CD14-positive monocyte (primary cell): ENCODE measurements at regions not wholly inside any gene's neighbourhood (a gene's known extent, or its start where the extent isn't known, plus 50 kb on each side); places are given as distances from the start of the nearest gene placed in this dataset.

Experiments used
- DNase-seq, 3 donors: peaks; one replicate each; pipeline ENCODE4 v3.0.0-alpha.2; 2011 to 2022
- H2AFZ ChIP-seq: 2 replicates; pipeline ENCODE4 v1.6.0; 2012; ENCODE audit warnings: mild to moderate bottlenecking, low read depth, low read length, inconsistent platforms; ENCODE audit not compliant: insufficient read depth, poor library complexity, severe bottlenecking
- H3K27ac ChIP-seq, 2 donors: 1 replicate in 1 of 2; 2 replicates in 1 of 2; pipeline ENCODE4 v1.5.1; 2012 to 2013; ENCODE audit warnings: low read length in 2 of 2, control low read depth in 1 of 2, inconsistent platforms in 1 of 2, low read depth in 1 of 2, mild to moderate bottlenecking in 1 of 2
- H3K27me3 ChIP-seq, 2 donors: one replicate each; pipeline versions ENCODE4 v1.6.0 to v1.6.1; 2011 to 2013; ENCODE audit warnings: low read length in 2 of 2; ENCODE audit not compliant: control insufficient read depth in 2 of 2, insufficient read depth in 2 of 2
- H3K36me3 ChIP-seq, 2 donors: replicated peaks in 1 of 2; 1 replicate in 1 of 2; 2 replicates in 1 of 2; pipeline versions ENCODE4 v1.5.1 to v1.6.1; 2012 to 2013; ENCODE audit warnings: low read length in 2 of 2, control low read depth in 1 of 2, inconsistent platforms in 1 of 2, mild to moderate bottlenecking in 1 of 2; ENCODE audit not compliant: insufficient read depth in 2 of 2, control insufficient read depth in 1 of 2
- H3K4me1 ChIP-seq, 2 donors: 1 replicate in 1 of 2; 2 replicates in 1 of 2; pipeline versions ENCODE4 v1.5.1 to v1.6.1; 2012 to 2013; ENCODE audit warnings: low read length in 2 of 2, control low read depth in 1 of 2, inconsistent platforms in 1 of 2, mild to moderate bottlenecking in 1 of 2, moderate library complexity in 1 of 2; ENCODE audit not compliant: insufficient read depth in 2 of 2, control insufficient read depth in 1 of 2
- H3K4me2 ChIP-seq: replicated peaks from 2 replicates; pipeline ENCODE3; 2012; ENCODE audit warnings: low read length, moderate library complexity, mild to moderate bottlenecking; ENCODE audit not compliant: poor library complexity, severe bottlenecking; ENCODE audit errors: extremely low read depth
- H3K4me3 ChIP-seq, 3 experiments: fragments of 200-600 bp in 1 of 3; sonication (generic) in 1 of 3; replicated peaks in 1 of 3; 1 replicate in 2 of 3; 2 replicates in 1 of 3; pipeline ENCODE4 v1.5.1; 2011 to 2013; ENCODE audit warnings: low read length in 3 of 3, mild to moderate bottlenecking in 3 of 3, control low read depth in 2 of 3, low read depth in 2 of 3, inconsistent platforms in 1 of 3, moderate library complexity in 1 of 3
- H3K79me2 ChIP-seq: 2 replicates; pipeline ENCODE4 v1.6.0; 2012; ENCODE audit warnings: mild to moderate bottlenecking, control low read depth, inconsistent platforms, low read length, moderate library complexity; ENCODE audit not compliant: insufficient read depth
- H3K9ac ChIP-seq: 2 replicates; pipeline ENCODE4 v1.6.0; 2017; ENCODE audit warnings: low read length, mild to moderate bottlenecking; ENCODE audit not compliant: insufficient read depth, poor library complexity, severe bottlenecking
- H3K9me3 ChIP-seq, 2 donors: replicated peaks in 1 of 2; 1 replicate in 1 of 2; 2 replicates in 1 of 2; pipeline versions ENCODE4 v1.5.1 to v1.6.1; 2012 to 2013; ENCODE audit warnings: low read length in 2 of 2, control low read depth in 1 of 2; ENCODE audit not compliant: control insufficient read depth in 1 of 2, insufficient read depth in 1 of 2
- H4K20me1 ChIP-seq: 2 replicates; pipeline ENCODE4 v1.6.0; 2012; ENCODE audit warnings: mild to moderate bottlenecking, low read length, control low read depth, moderate library complexity; ENCODE audit not compliant: insufficient read depth
- H3K27ac Mint-ChIP-seq, 7 donors: one replicate each; pipeline ENCODE4 v1.8.0; 2020; ENCODE audit warnings: mild to moderate bottlenecking in 7 of 7, mixed read lengths in 7 of 7, moderate library complexity in 6 of 7, inconsistent platforms in 2 of 7
- H3K27me3 Mint-ChIP-seq, 3 donors: one replicate each; pipeline ENCODE4 v1.8.0; 2021 to 2022; ENCODE audit warnings: low read depth in 3 of 3, mild to moderate bottlenecking in 3 of 3, mixed read lengths in 3 of 3, moderate library complexity in 3 of 3, inconsistent platforms in 1 of 3
- H3K36me3 Mint-ChIP-seq, 2 donors: one replicate each; pipeline ENCODE4 v1.8.0; 2020; ENCODE audit warnings: mixed read lengths in 2 of 2, inconsistent platforms in 1 of 2, mild to moderate bottlenecking in 1 of 2
- H3K4me1 Mint-ChIP-seq: one replicate; pipeline ENCODE4 v1.8.0; 2020; ENCODE audit warnings: mild to moderate bottlenecking, mixed read lengths
- H3K4me3 Mint-ChIP-seq, 2 donors: one replicate each; pipeline ENCODE4 v1.8.0; 2020; ENCODE audit warnings: mild to moderate bottlenecking in 2 of 2, mixed read lengths in 2 of 2, moderate library complexity in 1 of 2
- H3K9me3 Mint-ChIP-seq, 7 donors: one replicate each; pipeline ENCODE4 v1.8.0; 2020 to 2022; ENCODE audit warnings: mixed read lengths in 7 of 7, mild to moderate bottlenecking in 6 of 7, moderate library complexity in 6 of 7, inconsistent platforms in 2 of 7
- CTCF ChIP-seq: fragments of 200-600 bp; IDR thresholded peaks from one replicate; pipeline ENCODE4 v1.8.0; 2022; ENCODE audit warnings: antibody characterized with exemption, mild to moderate bottlenecking
- WGBS: methylation state at CpG from one replicate; pipeline ENCODE4 v1.1.5; 2013; ENCODE audit warnings: missing lambda C conversion rate; ENCODE audit not compliant: insufficient coverage; 5-methylcytosine and 5-hydroxymethylcytosine counted together
- intact Hi-C, 2 donors: fragments of 100-400 bp; cut with micrococcal nuclease; formaldehyde crosslinking; loops; one replicate each; pipeline versions ENCODE4 v1.15.0 to v1.15.1; 2023

DNA sequence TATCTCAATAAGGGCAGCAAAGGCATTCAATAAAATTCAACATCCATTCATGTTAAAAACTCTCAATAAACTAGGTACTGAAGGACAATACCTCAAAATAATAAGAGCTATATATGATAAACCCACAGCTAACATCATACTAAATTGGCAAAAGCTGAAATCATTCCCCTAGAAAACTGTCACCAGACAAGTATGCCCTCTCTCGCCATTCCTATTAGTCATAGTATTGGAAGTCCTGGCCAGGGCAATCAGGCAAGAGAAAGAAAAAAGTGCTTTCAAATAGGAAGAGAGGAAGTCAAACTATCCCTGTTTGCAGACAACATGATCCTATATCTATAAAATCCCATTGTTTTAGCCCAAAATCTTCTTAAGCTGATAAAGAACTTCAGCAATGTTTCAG, 116.8 kb downstream of the TENT5D start:
- Histone ChIP-seq H3K4me3 (no peak overlapping the region), H3K9me3 (no peaks in the 10 kb centered on the region), H3K4me1 (no peaks in the 10 kb centered on the region), H3K79me2 (no peaks in the 10 kb centered on the region), H3K27ac (no peak overlapping the region), H3K36me3 (no peaks in the 10 kb centered on the region), H4K20me1 (no peaks in the 10 kb centered on the region), H3K4me2 (no peak overlapping the region), H3K27me3 (no peaks in the 10 kb centered on the region), H3K9ac (no peak overlapping the region), H2AFZ (no peak overlapping the region)
- H3K36me3 Mint-ChIP-seq = no peaks in the 10 kb centered on the region
- no peak overlapping the region for H3K27ac Mint-ChIP-seq
- intact Hi-C loops = no loop called here
- H3K4me1 Mint-ChIP-seq = no peaks in the 10 kb centered on the region
- DNase-seq = no peak
- H3K9me3 Mint-ChIP-seq = peaks cover 0 to 2% (median 0%) of the 10 kb centered on the region in 7 donors
- peaks cover 0 to 1% (median 0%) of the 10 kb centered on the region in 3 donors for H3K27me3 Mint-ChIP-seq
- no CpG with 5 or more reads among the region's 1 CpG for WGBS
- TF ChIP-seq CTCF = no peak
- H3K4me3 Mint-ChIP-seq = no peak overlapping the region

DNA sequence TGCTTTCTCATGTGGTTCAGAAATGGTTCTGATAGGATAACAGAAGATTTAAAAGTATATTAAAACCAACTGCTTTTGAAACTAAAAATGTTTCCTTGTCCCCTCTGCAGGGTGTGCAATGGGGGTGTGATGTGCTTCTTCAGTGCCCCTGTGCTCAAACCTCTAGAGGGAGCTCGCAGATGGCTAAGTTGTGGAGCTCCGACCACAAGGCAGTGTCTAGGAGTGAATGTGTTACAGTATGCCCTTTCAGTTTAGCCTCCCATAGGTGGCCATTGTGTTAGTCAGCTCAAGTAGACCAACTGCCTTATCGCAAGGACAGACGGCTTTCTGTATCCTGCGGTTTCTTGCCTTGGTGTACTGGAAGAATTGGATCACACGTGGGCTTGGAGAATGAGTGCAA, 130.5 kb downstream of the TENT5D start:
- no peaks in the 10 kb centered on the region for H4K20me1 ChIP-seq
- H3K4me1 Mint-ChIP-seq = no peaks in the 10 kb centered on the region
- no peaks in the 10 kb centered on the region for H3K27me3 ChIP-seq
- no peak overlapping the region for H3K4me3 Mint-ChIP-seq
- no peak overlapping the region for H3K27ac Mint-ChIP-seq
- no peaks in the 10 kb centered on the region for H3K36me3 ChIP-seq
- peaks cover 0 to 7% of the 10 kb centered on the region in 2 donors for H3K9me3 ChIP-seq
- no CpG with 5 or more reads among the region's 6 CpGs for WGBS
- peaks cover 0 to 6% (median 0%) of the 10 kb centered on the region in 3 donors for H3K27me3 Mint-ChIP-seq
- intact Hi-C loops = no loop called here
- no peak overlapping the region for H3K4me2 ChIP-seq
- H3K9ac ChIP-seq = no peak overlapping the region
- no peaks in the 10 kb centered on the region for H3K4me1 ChIP-seq
- no peak for TF ChIP-seq CTCF
- H3K79me2 ChIP-seq = no peaks in the 10 kb centered on the region
- H3K4me3 ChIP-seq = no peak overlapping the region
- no peaks in the 10 kb centered on the region for H3K36me3 Mint-ChIP-seq
- H2AFZ ChIP-seq = no peak overlapping the region
- no peak overlapping the region for H3K27ac ChIP-seq
- DNase-seq = no peak
- H3K9me3 Mint-ChIP-seq = peaks cover 0 to 8% (median 0%) of the 10 kb centered on the region in 7 donors
